H1 (cell line): ENCODE measurements at regions not wholly inside any gene's neighbourhood (a gene's known extent, or its start where the extent isn't known, plus 50 kb on each side); places are given as distances from the start of the nearest gene placed in this dataset.

Experiments
- CTCF ChIA-PET: fragments of 300-600 bp; sonication (Branson Sonifier 250); formaldehyde crosslinking; loops from one replicate; lab custom pipeline; 2021; ENCODE audit not compliant: partially characterized antibody; lab: Charles Lee
- POLR2A ChIA-PET: fragments of 300-600 bp; sonication (Branson Sonifier 250); formaldehyde crosslinking; loops from one replicate; lab custom pipeline; 2021; ENCODE audit warnings: inconsistent platforms; ENCODE audit not compliant: partially characterized antibody; lab: Charles Lee
- DNase-seq, 2 experiments: peaks; one replicate each; pipeline versions ENCODE4 v3.0.0 to v3.0.0-alpha.2; 2010 to 2022; ENCODE audit warnings: low spot score in 2 of 2, low read depth in 1 of 2, mixed read lengths in 1 of 2
- FAIRE-seq: peaks from 2 replicates; lab custom pipeline; 2011; peaks lifted over from hg19 to GRCh38; lab: Jason Lieb, UNC
- H2AFZ ChIP-seq: 2 replicates; pipeline ENCODE4 v1.8.1; 2012; ENCODE audit warnings: low read length, inconsistent platforms
- H2AK5ac ChIP-seq: 2 replicates; pipeline ENCODE4 v1.6.1; 2013; ENCODE audit warnings: low read depth, low read length
- H2BK120ac ChIP-seq: replicated peaks from 2 replicates; pipeline ENCODE3; 2013; ENCODE audit warnings: low read depth, low read length, inconsistent platforms
- H2BK12ac ChIP-seq: 2 replicates; pipeline ENCODE4 v1.6.1; 2013; ENCODE audit warnings: low read depth, low read length
- H2BK15ac ChIP-seq: 2 replicates; pipeline ENCODE4 v1.6.1; 2013; ENCODE audit warnings: low read length
- H2BK20ac ChIP-seq: 2 replicates; pipeline ENCODE4 v1.6.1; 2013; ENCODE audit warnings: low read length
- H2BK5ac ChIP-seq: 2 replicates; pipeline ENCODE4 v1.6.1; 2013; ENCODE audit warnings: low read depth, low read length
- H3K14ac ChIP-seq: 2 replicates; pipeline ENCODE4 v1.6.1; 2013; ENCODE audit warnings: inconsistent platforms; ENCODE audit not compliant: insufficient read length
- H3K18ac ChIP-seq: 2 replicates; pipeline ENCODE4 v1.6.1; 2013; ENCODE audit warnings: low read length; ENCODE audit errors: extremely low read depth
- H3K23ac ChIP-seq: 2 replicates; pipeline ENCODE4 v1.6.1; 2013; ENCODE audit warnings: inconsistent platforms; ENCODE audit not compliant: insufficient read length
- H3K23me2 ChIP-seq: 2 replicates; pipeline ENCODE4 v1.6.1; 2013; ENCODE audit warnings: low read depth, low read length
- H3K27ac ChIP-seq: 2 replicates; pipeline ENCODE4 v1.6.1; 2011; ENCODE audit warnings: low read depth, low read length, inconsistent platforms
- H3K27me3 ChIP-seq, 4 experiments: replicated peaks in 1 of 4; 1 replicate in 1 of 4; 2 replicates in 3 of 4; pipeline versions ENCODE4 v1.6.1 to v1.8.1; 2011 to 2013; ENCODE audit warnings: low read length in 3 of 4, mild to moderate bottlenecking in 3 of 4, inconsistent platforms in 2 of 4, mixed read lengths in 2 of 4, moderate library complexity in 1 of 4; ENCODE audit not compliant: control insufficient read depth in 3 of 4, insufficient read depth in 3 of 4; ENCODE audit errors: extremely low read depth in 1 of 4
- H3K36me3 ChIP-seq, 4 experiments: 2 replicates each; pipeline versions ENCODE4 v1.6.1 to v1.8.1; 2011 to 2013; ENCODE audit warnings: mild to moderate bottlenecking in 4 of 4, low read length in 3 of 4, moderate library complexity in 2 of 4, control low read depth in 1 of 4, inconsistent platforms in 1 of 4; ENCODE audit not compliant: insufficient read depth in 4 of 4, control insufficient read depth in 2 of 4
- H3K4ac ChIP-seq: replicated peaks from 2 replicates; pipeline ENCODE3; 2013; ENCODE audit warnings: low read length, low read depth, mixed read lengths, inconsistent platforms; ENCODE audit not compliant: insufficient read length
- H3K4me1 ChIP-seq, 4 experiments: replicated peaks in 1 of 4; 1 replicate in 1 of 4; 2 replicates in 3 of 4; pipeline versions ENCODE4 v1.6.1 to v1.8.1; 2011 to 2013; ENCODE audit warnings: low read length in 3 of 4, inconsistent platforms in 2 of 4, mixed read lengths in 1 of 4; ENCODE audit not compliant: insufficient read depth in 4 of 4, control insufficient read depth in 3 of 4
- H3K4me2 ChIP-seq, 2 experiments: 2 replicates each; pipeline versions ENCODE4 v1.6.1 to v1.8.1; 2011 to 2013; ENCODE audit warnings: low read depth in 2 of 2, low read length in 2 of 2, control low read depth in 1 of 2, inconsistent platforms in 1 of 2, mild to moderate bottlenecking in 1 of 2; ENCODE audit not compliant: insufficient read depth in 1 of 2
- H3K4me3 ChIP-seq, 4 experiments: fragments of 200-600, 300-600 bp in 1 of 4; sonication (generic), shearing (Covaris generic), sonication (Bioruptor Twin) in 1 of 4; 2 replicates each; pipeline versions ENCODE4 v1.5.1 to v1.8.1; 2011 to 2016; ENCODE audit warnings: low read length in 4 of 4, low read depth in 3 of 4, control low read depth in 2 of 4, inconsistent platforms in 2 of 4, mild to moderate bottlenecking in 2 of 4, mixed read lengths in 1 of 4, moderate library complexity in 1 of 4; ENCODE audit not compliant: insufficient read depth in 2 of 4; ENCODE audit errors: extremely low read depth in 1 of 4
- H3K56ac ChIP-seq: replicated peaks from 2 replicates; pipeline ENCODE3; 2013; ENCODE audit warnings: low read depth, mild to moderate bottlenecking, mixed read lengths, low read length, inconsistent platforms; ENCODE audit not compliant: insufficient read length
- H3K79me1 ChIP-seq: 2 replicates; pipeline ENCODE4 v1.6.1; 2013; ENCODE audit warnings: low read depth, low read length, control low read depth
- H3K79me2 ChIP-seq, 2 experiments: 2 replicates each; pipeline versions ENCODE4 v1.6.1 to v1.8.1; 2012 to 2013; ENCODE audit warnings: low read length in 2 of 2, mild to moderate bottlenecking in 2 of 2, inconsistent platforms in 1 of 2; ENCODE audit not compliant: insufficient read depth in 2 of 2, control insufficient read depth in 1 of 2
- H3K9ac ChIP-seq, 4 experiments: replicated peaks in 1 of 4; 1 replicate in 1 of 4; 2 replicates in 3 of 4; pipeline versions ENCODE4 v1.6.1 to v1.8.1; 2011 to 2013; ENCODE audit warnings: low read depth in 3 of 4, low read length in 3 of 4, control low read depth in 2 of 4, mild to moderate bottlenecking in 2 of 4, moderate library complexity in 2 of 4, inconsistent platforms in 1 of 4; ENCODE audit errors: extremely low read depth in 1 of 4
- H3K9me3 ChIP-seq, 2 experiments: 2 replicates each; pipeline versions ENCODE4 v1.6.1 to v1.8.1; 2012 to 2013; ENCODE audit warnings: mild to moderate bottlenecking in 2 of 2, moderate library complexity in 2 of 2, control low read depth in 1 of 2, inconsistent platforms in 1 of 2, low read depth in 1 of 2, low read length in 1 of 2, mixed read lengths in 1 of 2; ENCODE audit not compliant: insufficient read depth in 2 of 2
- H4K20me1 ChIP-seq, 2 experiments: replicated peaks in 1 of 2; 2 replicates each; pipeline versions ENCODE3 to v1.8.1; 2011 to 2013; ENCODE audit warnings: inconsistent platforms in 2 of 2, low read length in 2 of 2, mild to moderate bottlenecking in 1 of 2; ENCODE audit not compliant: insufficient read depth in 2 of 2, control insufficient read depth in 1 of 2
- H4K5ac ChIP-seq: 2 replicates; pipeline ENCODE4 v1.6.1; 2013; ENCODE audit warnings: low read length, low read depth, mixed read lengths, inconsistent platforms; ENCODE audit not compliant: insufficient read length
- H4K8ac ChIP-seq: 2 replicates; pipeline ENCODE4 v1.8.0; 2013; ENCODE audit warnings: mild to moderate bottlenecking, moderate library complexity, low read length, inconsistent platforms; ENCODE audit not compliant: insufficient read depth; ENCODE audit errors: extremely low read depth
- H4K91ac ChIP-seq: replicated peaks from 2 replicates; pipeline ENCODE3; 2013; ENCODE audit warnings: low read length, mixed read lengths, inconsistent platforms; ENCODE audit not compliant: insufficient read length
- RAD21 ChIP-seq, 2 experiments: IDR thresholded peaks in 1 of 2; conservative IDR thresholded peaks in 1 of 2; 2 replicates each; pipeline ENCODE4 v1.6.1; 2011; ENCODE audit warnings: low read depth in 2 of 2, low read length in 2 of 2, improper control_type of control experiment in 1 of 2, inconsistent platforms in 1 of 2, mild to moderate bottlenecking in 1 of 2, moderate library complexity in 1 of 2

- no peak for DNase-seq
- Histone ChIP-seq H4K91ac (no peak overlapping the region), H2BK20ac (no peak overlapping the region), H3K79me1 (no peaks in the 10 kb centered on the region), H2BK12ac (no peak overlapping the region), H3K56ac (no peak overlapping the region), H2BK15ac (no peak overlapping the region), H3K18ac (no peak overlapping the region), H2AK5ac (no peak overlapping the region), H3K4me2 (no peak overlapping the region), H3K4me1 (peaks cover 0 to 3% (median 0%) of the 10 kb centered on the region in 4 experiments; a peak in 1 of 7 replicates), H4K8ac (no peak overlapping the region), H2AFZ (no peak overlapping the region), H4K20me1 (no peaks in the 10 kb centered on the region), H3K9me3 (no peaks in the 10 kb centered on the region), H3K23ac (no peak overlapping the region), H3K4me3 (no peak overlapping the region), H3K9ac (no peak overlapping the region), H3K14ac (no peak overlapping the region), H3K23me2 (no peaks in the 10 kb centered on the region), H3K36me3 (no peaks in the 10 kb centered on the region), H3K27me3 (no peaks in the 10 kb centered on the region), H4K5ac (no peak overlapping the region), H3K79me2 (no peaks in the 10 kb centered on the region), H3K4ac (no peak overlapping the region), H2BK5ac (no peak overlapping the region), H3K27ac (no peak overlapping the region), H2BK120ac (no peak overlapping the region)
- FAIRE-seq = no peak
- no peak for TF ChIP-seq RAD21 (IDR thresholded peaks at IDR 0.05 in 1 of 2, conservative IDR thresholded peaks at IDR 0.05 in 1 of 2; ENCODE audit: low read depth in 2 of 2, low read length in 2 of 2)
- ChIA-PET CTCF (no interaction called here), POLR2A (no interaction called here)
Measured at GRCh38 chr4:135283934-135284333, 1082.3 kb upstream of the PABPC4L start.
